ENCODE measurements at regions not wholly inside any gene's neighbourhood (a gene's known extent, or its start where the extent isn't known, plus 50 kb on each side); places are given as distances from the start of the nearest gene placed in this dataset.

GRCh38 chr16:82470016-82470415, 156.8 kb upstream of the CDH13 start (continued):
- TF ChIP-seq PRDM15 (CRISPR knock-in tag; IDR thresholded peaks at IDR 0.05): no peak
- TF ChIP-seq CREB1 (CRISPR knock-in tag; IDR thresholded peaks at IDR 0.05): no peak
- no peak for TF ChIP-seq SP1 (CRISPR knock-in tag; conservative IDR thresholded peaks at IDR 0.05)
- no peak for TF ChIP-seq ZNF121 (CRISPR knock-in tag; IDR thresholded peaks at IDR 0.05)
- no peak for TF ChIP-seq NR3C1 (CRISPR knock-in tag; conservative IDR thresholded peaks at IDR 0.05; ENCODE audit: low read depth)
- TF ChIP-seq RORB (CRISPR knock-in tag; IDR thresholded peaks at IDR 0.05): no peak
- no peak for TF ChIP-seq GRHL2 (CRISPR knock-in tag; IDR thresholded peaks at IDR 0.05; ENCODE audit: insufficient replicate concordance, severe bottlenecking)

DNA sequence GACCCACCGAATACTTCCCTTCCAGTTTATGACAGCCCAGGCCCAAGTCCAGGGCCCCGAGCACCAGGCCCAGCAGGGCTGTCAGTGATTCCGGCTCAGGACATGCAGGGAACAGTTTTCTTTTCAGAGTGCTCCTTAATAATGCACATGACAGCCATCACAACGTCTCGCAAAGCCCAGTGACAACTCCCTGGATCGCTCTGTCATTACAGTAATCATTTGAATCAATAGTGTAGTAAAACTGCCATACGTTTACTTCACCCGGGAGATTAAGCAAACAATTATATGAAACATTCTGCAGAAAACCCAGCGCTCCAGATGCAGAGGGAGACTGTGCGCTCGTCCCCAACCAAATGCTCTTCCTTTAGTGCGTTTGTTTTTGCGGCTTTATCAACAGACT, 162.6 kb upstream of the CDH13 start:
- no peaks in the 10 kb centered on the region for H3K9me3 Mint-ChIP-seq
- H3K4me3 Mint-ChIP-seq: no peak overlapping the region
- TF ChIP-seq ETV6 (CRISPR knock-in tag; IDR thresholded peaks at IDR 0.05): no peak
- no peak for TF ChIP-seq NR1H2 (CRISPR knock-in tag; IDR thresholded peaks at IDR 0.05)
- TF ChIP-seq, protein P1, sequence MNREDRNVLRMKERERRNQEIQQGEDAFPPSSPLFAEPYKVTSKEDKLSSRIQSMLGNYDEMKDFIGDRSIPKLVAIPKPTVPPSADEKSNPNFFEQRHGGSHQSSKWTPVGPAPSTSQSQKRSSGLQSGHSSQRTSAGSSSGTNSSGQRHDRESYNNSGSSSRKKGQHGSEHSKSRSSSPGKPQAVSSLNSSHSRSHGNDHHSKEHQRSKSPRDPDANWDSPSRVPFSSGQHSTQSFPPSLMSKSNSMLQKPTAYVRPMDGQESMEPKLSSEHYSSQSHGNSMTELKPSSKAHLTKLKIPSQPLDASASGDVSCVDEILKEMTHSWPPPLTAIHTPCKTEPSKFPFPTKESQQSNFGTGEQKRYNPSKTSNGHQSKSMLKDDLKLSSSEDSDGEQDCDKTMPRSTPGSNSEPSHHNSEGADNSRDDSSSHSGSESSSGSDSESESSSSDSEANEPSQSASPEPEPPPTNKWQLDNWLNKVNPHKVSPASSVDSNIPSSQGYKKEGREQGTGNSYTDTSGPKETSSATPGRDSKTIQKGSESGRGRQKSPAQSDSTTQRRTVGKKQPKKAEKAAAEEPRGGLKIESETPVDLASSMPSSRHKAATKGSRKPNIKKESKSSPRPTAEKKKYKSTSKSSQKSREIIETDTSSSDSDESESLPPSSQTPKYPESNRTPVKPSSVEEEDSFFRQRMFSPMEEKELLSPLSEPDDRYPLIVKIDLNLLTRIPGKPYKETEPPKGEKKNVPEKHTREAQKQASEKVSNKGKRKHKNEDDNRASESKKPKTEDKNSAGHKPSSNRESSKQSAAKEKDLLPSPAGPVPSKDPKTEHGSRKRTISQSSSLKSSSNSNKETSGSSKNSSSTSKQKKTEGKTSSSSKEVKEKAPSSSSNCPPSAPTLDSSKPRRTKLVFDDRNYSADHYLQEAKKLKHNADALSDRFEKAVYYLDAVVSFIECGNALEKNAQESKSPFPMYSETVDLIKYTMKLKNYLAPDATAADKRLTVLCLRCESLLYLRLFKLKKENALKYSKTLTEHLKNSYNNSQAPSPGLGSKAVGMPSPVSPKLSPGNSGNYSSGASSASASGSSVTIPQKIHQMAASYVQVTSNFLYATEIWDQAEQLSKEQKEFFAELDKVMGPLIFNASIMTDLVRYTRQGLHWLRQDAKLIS (CRISPR knock-in tag; IDR thresholded peaks at IDR 0.05; ENCODE audit: borderline replicate concordance): no peak
- no peak for TF ChIP-seq IRF2 (CRISPR knock-in tag; IDR thresholded peaks at IDR 0.05; ENCODE audit: borderline replicate concordance, low read depth)
- no peak for TF ChIP-seq GABPB1 (CRISPR knock-in tag; IDR thresholded peaks at IDR 0.05)
- no peak for TF ChIP-seq CREM (CRISPR knock-in tag; IDR thresholded peaks at IDR 0.05)
- no peak for TF ChIP-seq ERG (CRISPR knock-in tag; IDR thresholded peaks at IDR 0.05)
- no peak for TF ChIP-seq IRF1 (CRISPR knock-in tag; IDR thresholded peaks at IDR 0.05)
- no peak for TF ChIP-seq ZNF121 (CRISPR knock-in tag; IDR thresholded peaks at IDR 0.05)
- TF ChIP-seq, protein P2, sequence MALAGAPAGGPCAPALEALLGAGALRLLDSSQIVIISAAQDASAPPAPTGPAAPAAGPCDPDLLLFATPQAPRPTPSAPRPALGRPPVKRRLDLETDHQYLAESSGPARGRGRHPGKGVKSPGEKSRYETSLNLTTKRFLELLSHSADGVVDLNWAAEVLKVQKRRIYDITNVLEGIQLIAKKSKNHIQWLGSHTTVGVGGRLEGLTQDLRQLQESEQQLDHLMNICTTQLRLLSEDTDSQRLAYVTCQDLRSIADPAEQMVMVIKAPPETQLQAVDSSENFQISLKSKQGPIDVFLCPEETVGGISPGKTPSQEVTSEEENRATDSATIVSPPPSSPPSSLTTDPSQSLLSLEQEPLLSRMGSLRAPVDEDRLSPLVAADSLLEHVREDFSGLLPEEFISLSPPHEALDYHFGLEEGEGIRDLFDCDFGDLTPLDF (CRISPR knock-in tag; IDR thresholded peaks at IDR 0.05): no peak
- TF ChIP-seq, protein P3, sequence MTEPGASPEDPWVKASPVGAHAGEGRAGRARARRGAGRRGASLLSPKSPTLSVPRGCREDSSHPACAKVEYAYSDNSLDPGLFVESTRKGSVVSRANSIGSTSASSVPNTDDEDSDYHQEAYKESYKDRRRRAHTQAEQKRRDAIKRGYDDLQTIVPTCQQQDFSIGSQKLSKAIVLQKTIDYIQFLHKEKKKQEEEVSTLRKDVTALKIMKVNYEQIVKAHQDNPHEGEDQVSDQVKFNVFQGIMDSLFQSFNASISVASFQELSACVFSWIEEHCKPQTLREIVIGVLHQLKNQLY (CRISPR knock-in tag; IDR thresholded peaks at IDR 0.05): no peak
- no peak for TF ChIP-seq RORB (CRISPR knock-in tag; IDR thresholded peaks at IDR 0.05)
- TF ChIP-seq, protein P4, sequence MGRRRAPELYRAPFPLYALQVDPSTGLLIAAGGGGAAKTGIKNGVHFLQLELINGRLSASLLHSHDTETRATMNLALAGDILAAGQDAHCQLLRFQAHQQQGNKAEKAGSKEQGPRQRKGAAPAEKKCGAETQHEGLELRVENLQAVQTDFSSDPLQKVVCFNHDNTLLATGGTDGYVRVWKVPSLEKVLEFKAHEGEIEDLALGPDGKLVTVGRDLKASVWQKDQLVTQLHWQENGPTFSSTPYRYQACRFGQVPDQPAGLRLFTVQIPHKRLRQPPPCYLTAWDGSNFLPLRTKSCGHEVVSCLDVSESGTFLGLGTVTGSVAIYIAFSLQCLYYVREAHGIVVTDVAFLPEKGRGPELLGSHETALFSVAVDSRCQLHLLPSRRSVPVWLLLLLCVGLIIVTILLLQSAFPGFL (CRISPR knock-in tag; IDR thresholded peaks at IDR 0.05; ENCODE audit: borderline replicate concordance): no peak
- TF ChIP-seq ZMAT4 (CRISPR knock-in tag; IDR thresholded peaks at IDR 0.05): no peak
- no peak for TF ChIP-seq ATF1 (CRISPR knock-in tag; IDR thresholded peaks at IDR 0.05)
- H3K27me3 Mint-ChIP-seq (ENCODE audit: low read depth): no peaks in the 10 kb centered on the region
- ATAC-seq (no peak), DNase-seq (ENCODE audit: low spot score) (no peak)
- POLR2A ChIA-PET: no interaction called here
- H3K4me1 Mint-ChIP-seq: no peaks in the 10 kb centered on the region
- no peak overlapping the region for H3K27ac Mint-ChIP-seq
- H3K36me3 Mint-ChIP-seq: no peaks in the 10 kb centered on the region
- CTCF ChIA-PET: interaction anchor here (2.1 kb wide), 1 partner anchor 201 kb away, joined by 5 read pairs; no protein-coding TSS in a partner anchor
